A673 (cell line): ENCODE measurements at regions not wholly inside any gene's neighbourhood (a gene's known extent, or its start where the extent isn't known, plus 50 kb on each side); places are given as distances from the start of the nearest gene placed in this dataset.

Experiments
- BruUV-seq: library from RNA; stranded (reverse); fragments of 400-500 nt; replicated peaks from 2 replicates; lab custom pipeline; 2021; lab: Mats Ljungman, UMichigan
- CTCF ChIA-PET: fragments of 300-600 bp; sonication (Branson Sonifier 250); formaldehyde crosslinking; loops from one replicate; lab custom pipeline; 2022; ENCODE audit warnings: antibody characterized with exemption; lab: Charles Lee
- POLR2A ChIA-PET: fragments of 300-600 bp; sonication (Branson Sonifier 250); formaldehyde crosslinking; loops from one replicate; lab custom pipeline; 2022; ENCODE audit warnings: antibody characterized with exemption; ENCODE audit not compliant: low non-redundant PET; lab: Charles Lee
- DNase-seq: peaks from one replicate; pipeline ENCODE4 v3.0.0-alpha.2; 2015; ENCODE audit warnings: low spot score
- H3K27ac ChIP-seq: fragments of 200-600 bp; sonication (generic); 2 replicates; pipeline ENCODE4 v1.5.1; 2016; ENCODE audit warnings: mixed run types, low read depth, mild to moderate bottlenecking, mixed read lengths, antibody characterized with exemption, low read length; ENCODE audit not compliant: poor library complexity, severe bottlenecking
- H3K27me3 ChIP-seq: fragments of 200-600 bp; sonication (generic); replicated peaks from 2 replicates; pipeline ENCODE4 v1.6.1; 2017; ENCODE audit warnings: mixed run types, low read depth, mild to moderate bottlenecking, mixed read lengths, antibody characterized with exemption, low read length; ENCODE audit not compliant: insufficient read depth, poor library complexity
- H3K36me3 ChIP-seq: fragments of 200-600 bp; sonication (generic); 2 replicates; pipeline ENCODE4 v1.6.1; 2016; ENCODE audit warnings: mixed run types, mild to moderate bottlenecking, mixed read lengths, antibody characterized with exemption, low read length; ENCODE audit not compliant: insufficient read depth, poor library complexity, severe bottlenecking
- H3K4me1 ChIP-seq: fragments of 200-600 bp; sonication (generic); 2 replicates; pipeline ENCODE4 v1.6.1; 2017; ENCODE audit warnings: mixed run types, mild to moderate bottlenecking, mixed read lengths, antibody characterized with exemption, low read length; ENCODE audit not compliant: insufficient read depth, poor library complexity, severe bottlenecking
- H3K4me3 ChIP-seq: fragments of 200-600 bp; sonication (generic); 2 replicates; pipeline ENCODE4 v1.5.1; 2016; ENCODE audit warnings: low read depth, mixed run types, mild to moderate bottlenecking, mixed read lengths, low read length; ENCODE audit not compliant: poor library complexity, severe bottlenecking
- H3K9me3 ChIP-seq: fragments of 200-600 bp; sonication (generic); 2 replicates; pipeline ENCODE4 v1.6.1; 2016; ENCODE audit warnings: mixed run types, low read depth, mild to moderate bottlenecking, mixed read lengths, antibody characterized with exemption, low read length; ENCODE audit not compliant: poor library complexity, severe bottlenecking
- CTCF ChIP-seq: fragments of 300-800, 200-600 bp; sonication (generic); conservative IDR thresholded peaks from 2 replicates; pipeline ENCODE4 v1.5.1; 2017; ENCODE audit warnings: low read depth, mild to moderate bottlenecking, antibody characterized with exemption, low read length, moderate library complexity, mixed read lengths
- EZH2 ChIP-seq: fragments of 200-600 bp; sonication (generic); IDR thresholded peaks from 2 replicates; pipeline ENCODE4 v1.6.1; 2017; ENCODE audit warnings: borderline replicate concordance, low read depth, mild to moderate bottlenecking, mixed read lengths, antibody characterized with exemption, low read length; ENCODE audit not compliant: poor library complexity, severe bottlenecking
- intact Hi-C: fragments of 100-400 bp; cut with micrococcal nuclease; formaldehyde crosslinking; loops from one replicate; pipeline ENCODE4 v1.10.0; 2022; ENCODE audit not compliant: unreplicated experiment

- ChIA-PET POLR2A (no interaction called here), CTCF (no interaction called here)
- no peaks in the 10 kb centered on the region for H3K9me3 ChIP-seq
- intact Hi-C loops, result no loop called here
- H3K27me3 ChIP-seq, result no peaks in the 10 kb centered on the region
- H3K36me3 ChIP-seq, result no peaks in the 10 kb centered on the region
- no peak for DNase-seq
- H3K27ac ChIP-seq, result no peak overlapping the region
- no peak overlapping the region for H3K4me3 ChIP-seq
- peaks cover 30% of the 10 kb centered on the region for H3K4me1 ChIP-seq
- no peak for TF ChIP-seq EZH2
- TF ChIP-seq CTCF, result no peak
- no TSS peak for BruUV-seq
These were observed 104.2 kb upstream of the ADRA2C start for GRCh38 chr4:3661989-3662388.

GRCh38 chr4:3660928-3661515 lies 105.2 kb upstream of the ADRA2C start:
- CTCF ChIA-PET, result no interaction called here
- DNase-seq, result no peak
- intact Hi-C loops, result no loop called here
- Histone ChIP-seq H3K36me3 (no peaks in the 10 kb centered on the region), H3K9me3 (no peaks in the 10 kb centered on the region), H3K27ac (no peak overlapping the region), H3K4me1 (peaks cover 40% of the 10 kb centered on the region), H3K27me3 (no peaks in the 10 kb centered on the region), H3K4me3 (no peak overlapping the region)
- POLR2A ChIA-PET, result interaction anchor here (0.6 kb wide), 1 partner anchor 621 kb away, joined by 3 read pairs; no protein-coding TSS in a partner anchor
- no TSS peak for BruUV-seq
- TF ChIP-seq CTCF, result no peak
- no peak for TF ChIP-seq EZH2

DNA sequence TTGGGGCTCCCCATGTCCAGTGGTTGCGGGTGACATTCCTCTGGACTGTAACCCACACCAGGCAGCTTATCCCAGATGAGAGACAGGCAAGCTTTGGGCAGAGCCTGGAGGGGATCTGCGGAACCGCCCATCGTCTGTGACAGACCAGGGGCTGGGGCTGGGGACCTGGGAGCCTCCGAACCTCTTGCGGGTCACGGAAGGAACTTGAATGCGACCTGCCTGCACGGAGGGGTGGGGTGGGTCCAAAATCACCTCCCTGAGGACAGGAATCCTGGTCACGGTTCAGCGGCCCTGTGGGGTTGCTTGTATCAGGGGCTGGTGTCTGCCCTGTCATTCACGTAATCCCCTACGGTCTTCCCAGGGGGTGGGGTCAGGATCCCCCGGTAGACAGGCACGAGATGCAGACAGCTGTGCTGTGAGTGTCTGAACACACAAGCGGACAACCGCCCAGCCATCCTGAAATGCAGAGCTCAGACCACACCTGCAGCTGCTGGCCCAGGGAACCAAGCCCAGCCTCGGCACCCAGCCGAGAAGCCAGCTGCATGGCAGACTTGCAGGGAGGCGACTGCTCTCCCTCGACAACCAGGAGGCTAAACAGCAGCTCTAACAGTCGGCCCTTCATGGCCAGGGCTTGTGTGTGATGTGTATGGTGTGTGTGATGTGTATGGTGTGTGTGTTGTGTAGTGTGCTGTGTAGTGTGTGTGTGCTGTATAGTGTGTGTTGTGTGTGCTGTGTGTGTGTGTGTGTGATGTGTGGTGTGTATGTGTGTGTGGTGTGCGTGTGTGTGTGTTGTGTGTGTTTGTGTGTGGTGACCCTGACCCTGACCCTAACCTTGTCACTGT lies 105.9 kb upstream of the ADRA2C start:
- H3K4me3 ChIP-seq, result no peak overlapping the region
- no peaks in the 10 kb centered on the region for H3K36me3 ChIP-seq
- no peak for DNase-seq
- no TSS peak for BruUV-seq
- H3K9me3 ChIP-seq, result no peaks in the 10 kb centered on the region
- H3K27ac ChIP-seq, result no peak overlapping the region
- H3K27me3 ChIP-seq, result no peaks in the 10 kb centered on the region
- intact Hi-C loops, result no loop called here
- TF ChIP-seq CTCF (no peak), EZH2 (no peak)
- peaks cover 47% of the 10 kb centered on the region for H3K4me1 ChIP-seq
- POLR2A ChIA-PET, result no interaction called here
- CTCF ChIA-PET, result no interaction called here
